Skin of body (tissue), 2 donors: ENCODE measurements at regions not wholly inside any gene's neighbourhood (a gene's known extent, or its start where the extent isn't known, plus 50 kb on each side); places are given as distances from the start of the nearest gene placed in this dataset. TPM values are rescaled to one million over a fixed set of nuclear protein-coding genes. Genes with fewer than 3 reads are reported as not detected.

Experiments used
- DNase-seq: peaks from one replicate; lab custom pipeline; 2025; lab: John Stamatoyannopoulos, UW
- small RNA-seq: library from RNA; depleted of rRNA; stranded (forward); fragments of <200 nt; gene quantifications from one replicate; pipeline ENCODE3, GENCODE V24; 2014; ENCODE audit warnings: low replicate concordance

GRCh38 chr7:140242057-140243031, 65.6 kb upstream of the KDM7A start:
- no peak for DNase-seq

GRCh38 chr7:140239653-140239935, 62.8 kb upstream of the KDM7A start:
- DNase-seq, result no peak

DNA sequence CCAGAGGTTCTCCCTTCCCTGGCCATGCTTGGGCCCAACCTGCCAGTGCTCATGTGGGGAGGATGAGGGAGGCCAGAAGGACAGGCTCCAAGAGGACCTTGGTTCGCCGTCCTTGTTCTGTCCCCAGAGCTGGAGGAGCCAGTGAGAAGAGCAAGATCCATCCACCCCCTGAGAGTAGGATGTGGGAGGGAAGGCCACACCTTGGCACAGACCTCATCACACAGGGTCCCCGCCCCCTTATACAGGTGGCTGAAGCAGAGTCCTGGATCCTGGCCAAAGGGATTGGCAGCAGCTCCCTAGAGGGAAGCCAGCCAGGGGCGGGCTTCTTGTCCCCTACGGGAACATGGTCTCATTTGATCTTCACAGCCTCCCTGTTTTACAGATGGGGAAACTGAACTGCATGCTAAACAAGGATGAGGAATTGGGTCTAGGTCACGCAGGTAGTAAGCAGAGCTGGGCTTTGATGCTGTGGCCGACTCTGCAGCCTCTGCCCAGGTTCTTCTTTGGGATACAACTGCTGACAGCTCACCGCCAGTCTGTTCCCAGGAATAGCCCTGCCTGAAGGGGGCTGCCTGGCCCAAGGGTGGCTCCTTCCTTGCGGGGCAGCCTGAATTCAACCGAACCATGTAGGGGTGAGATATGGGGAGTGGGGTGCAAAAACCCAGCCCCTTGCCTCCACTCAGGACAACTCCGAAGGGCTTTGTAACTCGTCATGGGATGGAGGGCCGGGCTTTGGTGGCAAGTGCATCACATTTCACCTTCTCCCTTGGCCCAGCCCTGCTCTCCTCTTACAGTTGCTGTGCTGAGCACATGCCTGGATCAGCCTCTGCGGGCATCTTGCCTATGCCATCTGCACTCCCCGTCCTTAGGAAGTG, 62.2 kb upstream of the KDM7A start:
- DNase-seq, result no peak

GRCh38 chr7:140237390-140237789, 60.6 kb upstream of the KDM7A start:
- no peak for DNase-seq

DNA sequence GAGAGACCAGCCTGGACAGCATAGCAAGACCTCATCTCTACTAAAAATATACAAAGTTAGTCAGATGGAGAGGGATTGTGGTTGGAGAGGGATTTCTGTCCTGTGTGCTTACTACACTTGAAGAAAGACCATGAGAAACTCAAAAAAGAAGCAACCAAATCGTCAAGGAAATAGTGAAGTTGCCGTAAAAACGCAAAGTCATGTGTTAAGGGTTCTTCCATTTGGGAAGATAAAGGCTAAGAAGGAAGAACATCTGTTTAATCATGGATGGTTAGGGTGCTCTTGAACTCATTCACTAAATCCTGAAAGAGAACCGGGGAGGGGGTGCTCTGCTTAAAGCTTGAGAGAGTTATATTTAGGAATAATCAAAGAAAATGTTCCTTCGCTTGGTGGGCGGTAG, 59.8 kb upstream of the KDM7A start:
- no peak for DNase-seq

- no peak for DNase-seq
Observed at GRCh38 chr7:140235114-140235513, 58.3 kb upstream of the KDM7A start.

DNA sequence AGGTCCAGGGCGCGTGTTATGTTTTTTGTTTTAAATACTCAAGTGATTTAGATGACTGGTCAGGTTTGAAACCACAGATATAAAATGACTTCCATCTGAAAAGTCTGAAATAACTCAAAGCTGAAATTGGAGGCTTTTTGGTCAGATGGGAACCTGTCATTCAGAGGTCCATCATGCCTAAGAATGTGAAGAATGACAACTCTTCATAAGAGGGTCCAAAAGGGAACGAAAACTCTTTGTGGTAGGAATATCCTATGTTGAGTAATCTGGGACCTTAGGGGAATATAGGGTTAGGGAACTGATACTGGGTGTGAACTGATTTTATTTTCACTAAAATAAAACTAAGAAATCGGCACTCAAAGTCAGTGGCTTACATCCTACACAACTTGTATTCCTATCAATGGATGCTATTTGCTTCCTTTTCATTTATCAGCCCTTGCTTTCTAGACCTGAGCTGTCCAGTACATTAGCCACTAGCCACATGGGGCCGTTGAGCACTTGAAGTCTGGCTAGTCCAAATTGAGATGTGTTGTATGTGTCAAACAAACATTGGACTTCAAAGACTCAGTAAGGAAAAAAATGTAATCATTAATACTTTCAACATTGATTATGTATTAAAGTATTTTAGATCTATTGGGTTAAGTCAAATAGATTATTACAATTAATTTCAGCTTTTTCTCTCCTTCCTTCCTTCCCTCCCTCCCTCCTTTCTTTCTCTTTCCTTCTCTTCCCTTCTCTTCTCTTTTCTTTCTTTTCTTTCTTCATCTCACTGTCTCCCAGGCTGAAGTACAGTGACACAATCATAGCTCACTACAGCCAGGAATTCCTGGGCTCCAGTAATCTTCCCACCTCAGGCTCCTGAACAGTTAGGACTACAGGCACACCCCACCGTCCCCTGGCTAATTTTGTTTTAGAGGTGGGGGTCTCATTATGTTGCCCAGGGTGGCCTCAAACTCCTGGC, 56.5 kb upstream of the KDM7A start:
- DNase-seq, result no peak

GRCh38 chr7:140231771-140232491, 55.1 kb upstream of the KDM7A start:
- no peak for DNase-seq

- DNase-seq, result no peak
Observed at GRCh38 chr7:140230861-140231770, 54.3 kb upstream of the KDM7A start.

DNA sequence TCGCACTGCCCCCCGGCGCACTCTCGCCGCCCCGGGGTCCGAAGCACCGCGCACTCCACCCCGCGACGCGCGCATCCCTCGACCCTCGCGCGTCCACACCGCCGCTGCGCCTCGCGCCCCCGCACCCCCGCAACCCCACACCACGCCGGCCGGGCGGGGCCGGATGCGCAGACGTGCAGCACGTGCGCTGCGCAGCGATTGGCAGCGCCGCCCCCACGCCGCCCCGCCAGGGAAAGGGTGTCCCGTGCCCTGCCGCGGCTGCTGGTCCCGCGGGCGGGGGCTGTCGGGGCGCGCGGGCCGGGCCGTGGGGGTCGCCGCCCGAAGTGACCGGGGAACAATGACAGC, 53.7 kb upstream of the KDM7A start:
- DNase-seq, result no peak

GRCh38 chr7:140229591-140230515, 53.1 kb upstream of the KDM7A start:
- DNase-seq, result no peak

GRCh38 chr7:140229101-140229525, 52.3 kb upstream of the KDM7A start:
- DNase-seq, result no peak

Small RNAs in the stretch of these regions (small RNA-seq; reads per million reads assigned to genes)
- not detected for gene RNU1-58P
